SJCRH30 (cell line): ENCODE measurements at regions not wholly inside any gene's neighbourhood (a gene's known extent, or its start where the extent isn't known, plus 50 kb on each side); places are given as distances from the start of the nearest gene placed in this dataset.
A peak's percentile ranks its signal among the peaks of the same experiment; 100 is the strongest.

Experiments
- DNase-seq, 2 experiments: peaks; one replicate each; pipeline ENCODE4 v3.0.0-alpha.2; 2015 to 2020
- H3K27ac ChIP-seq: fragments of 250-450 bp; sonication (Bioruptor Pico); 2 replicates; pipeline ENCODE4 v1.5.1; 2020; ENCODE audit warnings: mild to moderate bottlenecking, moderate library complexity
- H3K27me3 ChIP-seq: fragments of 250-450 bp; sonication (Bioruptor Pico); 2 replicates; pipeline ENCODE4 v1.5.1; 2020; ENCODE audit warnings: mild to moderate bottlenecking, moderate library complexity
- H3K36me3 ChIP-seq: fragments of 250-450 bp; sonication (Bioruptor Pico); 2 replicates; pipeline ENCODE4 v1.5.1; 2020; ENCODE audit warnings: mild to moderate bottlenecking, moderate library complexity
- H3K4me1 ChIP-seq: fragments of 250-450 bp; sonication (Bioruptor Pico); 2 replicates; pipeline ENCODE4 v1.5.1; 2020; ENCODE audit warnings: mild to moderate bottlenecking, moderate library complexity
- H3K4me3 ChIP-seq: fragments of 250-450 bp; sonication (Bioruptor Pico); 2 replicates; pipeline ENCODE4 v1.5.1; 2020; ENCODE audit warnings: mild to moderate bottlenecking, moderate library complexity
- H3K9me3 ChIP-seq: fragments of 250-450 bp; sonication (Bioruptor Pico); replicated peaks from 2 replicates; pipeline ENCODE4 v1.5.1; 2020; ENCODE audit warnings: mild to moderate bottlenecking, moderate library complexity

GRCh38 chr15:81495780-81496467 is 121.9 kb upstream of the TMC3 start:
- Histone ChIP-seq H3K27me3 (no peaks in the 10 kb centered on the region), H3K27ac (no peak overlapping the region)
- no peak for DNase-seq

GRCh38 chr15:81492969-81493645 is 119.1 kb upstream of the TMC3 start:
- Histone ChIP-seq H3K27ac (no peak overlapping the region), H3K4me3 (no peak overlapping the region), H3K4me1 (peaks cover 10% of the 10 kb centered on the region; the same call in 1 of the 2 replicates), H3K36me3 (no peaks in the 10 kb centered on the region), H3K9me3 (no peaks in the 10 kb centered on the region), H3K27me3 (no peaks in the 10 kb centered on the region)
- no peak for DNase-seq

More at GRCh38 chr15:81495780-81496467, 121.9 kb upstream of the TMC3 start:
- peaks cover 10% of the 10 kb centered on the region; the same call in 1 of the 2 replicates for H3K4me1 ChIP-seq
- H3K4me3 ChIP-seq, result no peak overlapping the region
- no peaks in the 10 kb centered on the region; the same call in 1 of the 2 replicates for H3K9me3 ChIP-seq
- no peaks in the 10 kb centered on the region for H3K36me3 ChIP-seq

GRCh38 chr15:81492331-81492968 is 118.4 kb upstream of the TMC3 start:
- no peaks in the 10 kb centered on the region for H3K27me3 ChIP-seq
- DNase-seq, result peak; percentile 19 to 36
- no peak overlapping the region for H3K4me3 ChIP-seq
- H3K27ac ChIP-seq, result no peak overlapping the region
- H3K36me3 ChIP-seq, result no peaks in the 10 kb centered on the region
- H3K4me1 ChIP-seq, result peaks cover 10% of the 10 kb centered on the region; the same call in 1 of the 2 replicates
- H3K9me3 ChIP-seq, result no peaks in the 10 kb centered on the region; the same call in 1 of the 2 replicates

GRCh38 chr15:81491414-81492096 is 117.5 kb upstream of the TMC3 start:
- DNase-seq, result no peak
- H3K4me3 ChIP-seq, result no peak overlapping the region
- H3K27me3 ChIP-seq, result no peaks in the 10 kb centered on the region
- H3K4me1 ChIP-seq, result peaks cover 10% of the 10 kb centered on the region; the same call in 1 of the 2 replicates
- H3K27ac ChIP-seq, result no peak overlapping the region
- H3K36me3 ChIP-seq, result no peaks in the 10 kb centered on the region
- H3K9me3 ChIP-seq, result no peaks in the 10 kb centered on the region; the same call in 1 of the 2 replicates

GRCh38 chr15:81485806-81486205 is 111.8 kb upstream of the TMC3 start:
- no peak overlapping the region for H3K27ac ChIP-seq

GRCh38 chr15:81484086-81484955 is 110.3 kb upstream of the TMC3 start:
- Histone ChIP-seq H3K4me1 (peaks cover 5% of the 10 kb centered on the region; the same call in 1 of the 2 replicates), H3K27me3 (no peaks in the 10 kb centered on the region), H3K36me3 (no peaks in the 10 kb centered on the region), H3K9me3 (no peaks in the 10 kb centered on the region; the same call in 1 of the 2 replicates), H3K27ac (no peak overlapping the region), H3K4me3 (no peak overlapping the region)
- DNase-seq, result no peak

More at GRCh38 chr15:81485806-81486205, 111.8 kb upstream of the TMC3 start:
- H3K27me3 ChIP-seq, result no peaks in the 10 kb centered on the region
- no peaks in the 10 kb centered on the region; the same call in 1 of the 2 replicates for H3K9me3 ChIP-seq
- peaks cover 4% of the 10 kb centered on the region; the same call in 1 of the 2 replicates for H3K4me1 ChIP-seq
- no peak overlapping the region for H3K4me3 ChIP-seq
- peak; percentile 34 to 65 for DNase-seq
- no peaks in the 10 kb centered on the region for H3K36me3 ChIP-seq

- Histone ChIP-seq H3K9me3 (no peaks in the 10 kb centered on the region; the same call in 1 of the 2 replicates), H3K4me3 (no peak overlapping the region), H3K4me1 (peaks cover 5% of the 10 kb centered on the region; the same call in 1 of the 2 replicates), H3K27me3 (no peaks in the 10 kb centered on the region), H3K36me3 (no peaks in the 10 kb centered on the region), H3K27ac (no peak overlapping the region)
- peak in 1 of 2 experiments; percentile 28 for DNase-seq
These were observed 109.5 kb upstream of the TMC3 start for GRCh38 chr15:81483496-81483895.

- Histone ChIP-seq H3K27me3 (no peaks in the 10 kb centered on the region), H3K9me3 (no peaks in the 10 kb centered on the region; the same call in 1 of the 2 replicates), H3K4me3 (no peak overlapping the region), H3K36me3 (no peaks in the 10 kb centered on the region), H3K27ac (no peak overlapping the region), H3K4me1 (peaks cover 5% of the 10 kb centered on the region; the same call in 1 of the 2 replicates)
- no peak for DNase-seq
These were observed 107.3 kb upstream of the TMC3 start for GRCh38 chr15:81481346-81481745.

- peaks cover 10% of the 10 kb centered on the region; the same call in 1 of the 2 replicates for H3K4me1 ChIP-seq
- DNase-seq, result peak; percentile 63 to 88
- no peaks in the 10 kb centered on the region; the same call in 1 of the 2 replicates for H3K9me3 ChIP-seq
- H3K27ac ChIP-seq, result no peak overlapping the region
- no peaks in the 10 kb centered on the region for H3K36me3 ChIP-seq
- no peak overlapping the region for H3K4me3 ChIP-seq
- H3K27me3 ChIP-seq, result no peaks in the 10 kb centered on the region
These were observed 106.6 kb upstream of the TMC3 start for GRCh38 chr15:81480645-81481053.

GRCh38 chr15:81478354-81478753 is 104.3 kb upstream of the TMC3 start:
- Histone ChIP-seq H3K27ac (no peak overlapping the region), H3K27me3 (no peaks in the 10 kb centered on the region), H3K36me3 (no peaks in the 10 kb centered on the region; the same call in 1 of the 2 replicates), H3K9me3 (no peaks in the 10 kb centered on the region), H3K4me1 (peaks cover 27% of the 10 kb centered on the region), H3K4me3 (no peak overlapping the region)
- no peak for DNase-seq

- no peaks in the 10 kb centered on the region for H3K9me3 ChIP-seq
- peak overlapping the region; percentile 56; the same call in 1 of the 2 replicates for H3K27ac ChIP-seq
- peaks cover 27% of the 10 kb centered on the region for H3K4me1 ChIP-seq
- H3K27me3 ChIP-seq, result no peaks in the 10 kb centered on the region
- DNase-seq, result no peak
- no peaks in the 10 kb centered on the region; the same call in 1 of the 2 replicates for H3K36me3 ChIP-seq
- H3K4me3 ChIP-seq, result no peak overlapping the region
These were observed 101.9 kb upstream of the TMC3 start for GRCh38 chr15:81475926-81476325.

- Histone ChIP-seq H3K36me3 (no peaks in the 10 kb centered on the region; the same call in 1 of the 2 replicates), H3K4me3 (no peak overlapping the region), H3K9me3 (no peaks in the 10 kb centered on the region), H3K27me3 (no peaks in the 10 kb centered on the region), H3K4me1 (peaks cover 24% of the 10 kb centered on the region), H3K27ac (peak overlapping the region; percentile 56; the same call in 1 of the 2 replicates)
- DNase-seq, result peak in 1 of 2 experiments; percentile 50
These were observed 101.5 kb upstream of the TMC3 start for GRCh38 chr15:81475471-81475870.

- H3K4me1 ChIP-seq, result peaks cover 24% of the 10 kb centered on the region
- peak; percentile 77 to 86 for DNase-seq
These were observed 99.9 kb upstream of the TMC3 start for GRCh38 chr15:81473946-81474345.

More at GRCh38 chr15:81473946-81474345, 99.9 kb upstream of the TMC3 start:
- no peaks in the 10 kb centered on the region for H3K27me3 ChIP-seq
- no peaks in the 10 kb centered on the region; the same call in 1 of the 2 replicates for H3K36me3 ChIP-seq
- H3K27ac ChIP-seq, result peak overlapping the region; percentile 62
- no peak overlapping the region for H3K4me3 ChIP-seq
- no peaks in the 10 kb centered on the region for H3K9me3 ChIP-seq
